Right kidney (tissue), 1 donor: ENCODE measurements at regions not wholly inside any gene's neighbourhood (a gene's known extent, or its start where the extent isn't known, plus 50 kb on each side); places are given as distances from the start of the nearest gene placed in this dataset.

Experiments used
- DNase-seq: peaks from one replicate; pipeline ENCODE4 v3.0.0-alpha.2; 2016

GRCh38 chr6:23445157-23445710 lies 680.8 kb upstream of the NRSN1 start:
- DNase-seq = no peak

DNA sequence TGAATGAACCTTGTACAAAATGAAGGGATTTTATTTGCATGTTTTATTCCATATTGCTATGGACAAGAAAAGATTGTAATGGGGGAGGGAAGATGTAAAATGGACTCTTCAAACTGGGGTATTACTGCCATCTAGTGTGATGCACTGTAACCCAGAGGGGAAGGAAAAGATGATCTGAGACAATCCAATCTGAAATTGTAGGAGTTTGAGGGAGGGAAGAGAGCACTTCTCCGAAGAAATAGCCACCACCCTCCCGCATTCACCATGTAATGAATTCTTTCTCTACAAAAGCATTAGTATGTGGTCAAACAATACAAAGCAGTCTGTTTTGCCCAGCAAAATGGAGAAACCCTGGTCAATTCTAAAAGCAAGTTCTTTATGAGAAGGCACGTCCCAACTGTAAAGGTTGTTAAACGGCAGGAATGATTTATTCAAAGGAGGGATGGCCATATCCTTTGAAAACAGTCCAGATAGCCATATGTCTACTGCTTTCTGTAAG lies 679.5 kb upstream of the NRSN1 start:
- peak; percentile 47 for DNase-seq

DNA sequence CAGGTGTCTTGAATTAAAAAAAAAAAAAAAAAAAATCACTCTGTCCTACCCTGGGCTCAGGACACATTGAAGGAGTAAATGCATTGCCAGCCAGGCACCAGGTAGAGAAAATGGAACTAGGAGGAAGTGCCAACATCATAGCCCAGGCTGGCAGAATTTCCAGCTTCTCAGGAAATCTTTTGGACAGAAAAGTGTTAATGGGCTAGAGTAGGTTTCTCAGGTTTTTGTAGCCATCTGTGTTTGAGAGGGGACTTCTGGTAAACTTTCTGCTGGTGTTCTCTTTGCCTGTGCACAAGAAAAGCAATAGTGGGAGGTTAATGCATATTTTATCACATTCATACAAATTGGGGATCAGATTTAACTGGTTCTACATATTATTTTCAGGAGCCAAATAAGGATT lies 678.3 kb upstream of the NRSN1 start:
- no peak for DNase-seq

DNA sequence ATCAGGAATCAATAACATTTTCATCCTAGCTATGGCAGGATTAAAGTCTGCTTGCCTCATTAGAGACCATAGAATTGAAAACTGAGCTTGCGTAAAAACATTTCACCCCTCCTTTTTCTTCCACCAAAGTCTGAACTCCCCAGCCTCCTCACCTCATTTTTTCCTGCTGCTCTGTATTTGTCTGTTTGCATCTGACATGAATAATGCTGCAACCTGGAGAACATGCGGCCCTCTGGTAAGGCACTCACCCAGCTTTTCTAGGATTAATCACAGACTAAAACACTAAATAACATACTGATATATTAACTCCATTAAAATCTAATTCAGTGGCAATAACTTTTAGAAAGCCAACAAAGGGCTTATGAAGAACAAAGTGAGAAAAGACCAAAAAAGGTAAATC lies 677.7 kb upstream of the NRSN1 start:
- no peak for DNase-seq

DNA sequence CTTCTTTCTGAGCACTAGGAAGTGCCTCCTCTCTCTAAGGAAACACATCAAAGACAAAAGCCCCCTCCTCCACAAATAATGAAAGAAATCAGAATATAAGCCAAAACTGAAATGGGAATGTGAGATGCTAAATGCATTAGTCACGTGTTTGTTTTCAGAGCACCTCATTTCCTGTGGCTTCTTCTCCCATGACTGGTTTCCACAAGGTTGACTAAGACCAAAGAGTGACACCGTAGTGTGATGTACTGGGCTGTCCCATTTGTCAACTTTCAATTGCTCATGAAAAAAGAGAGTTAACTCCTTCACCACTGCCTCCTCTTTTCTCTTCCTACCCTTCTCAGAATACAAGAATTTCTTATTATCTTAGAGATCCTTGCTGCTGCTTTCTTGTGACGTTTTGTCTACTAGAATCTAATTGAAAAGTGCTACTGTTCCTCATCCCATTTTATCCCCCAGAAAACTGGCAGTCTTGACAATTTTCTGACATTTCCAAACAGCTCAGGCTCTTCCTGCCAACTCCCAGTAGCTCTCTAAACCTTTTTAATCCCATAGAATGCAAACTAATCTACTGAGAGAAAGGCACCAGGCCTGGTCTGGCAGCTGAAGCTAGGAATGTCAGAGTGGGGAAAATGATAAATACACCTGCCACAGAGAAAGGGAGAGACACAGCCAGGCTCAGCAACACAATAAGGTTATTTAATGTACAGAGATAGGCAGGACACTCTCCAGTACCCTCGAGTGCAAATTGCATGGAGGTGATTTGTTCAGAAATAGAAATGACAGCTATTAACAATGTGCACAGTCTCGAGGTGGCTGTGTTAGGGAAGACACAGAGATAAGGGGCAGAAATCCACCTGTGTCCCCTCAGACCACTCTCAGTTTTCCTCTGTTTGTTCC lies 671.7 kb upstream of the NRSN1 start:
- no peak for DNase-seq

- no peak for DNase-seq
Measured at GRCh38 chr6:23455754-23456153, 670.3 kb upstream of the NRSN1 start.

- DNase-seq = no peak
Measured at GRCh38 chr6:23456396-23456795, 669.6 kb upstream of the NRSN1 start.

DNA sequence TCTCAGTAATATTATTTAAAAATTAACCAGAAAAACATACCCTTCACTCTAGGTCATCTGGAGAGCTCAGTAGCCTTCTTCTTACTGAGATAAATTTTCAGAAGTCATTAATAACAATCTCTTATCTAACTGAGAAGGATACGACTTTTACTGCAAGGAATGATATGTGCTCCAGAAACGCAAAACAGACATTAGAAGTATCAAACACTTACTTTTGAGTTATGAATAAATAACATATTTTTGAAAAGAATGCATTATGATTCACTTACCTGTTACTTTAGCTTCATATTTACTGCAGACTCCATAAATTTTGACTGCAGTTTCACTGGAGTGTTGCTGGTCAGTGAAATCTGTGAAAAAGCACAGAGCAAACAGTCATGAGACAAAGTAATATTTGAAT lies 668.7 kb upstream of the NRSN1 start:
- DNase-seq = no peak

- no peak for DNase-seq
Measured at GRCh38 chr6:23465912-23466311, 660.1 kb upstream of the NRSN1 start.

- no peak for DNase-seq
Measured at GRCh38 chr6:23477586-23477985, 648.4 kb upstream of the NRSN1 start.

- no peak for DNase-seq
Measured at GRCh38 chr6:23478312-23478711, 647.7 kb upstream of the NRSN1 start.

- DNase-seq = no peak
Measured at GRCh38 chr6:23483896-23484295, 642.1 kb upstream of the NRSN1 start.

DNA sequence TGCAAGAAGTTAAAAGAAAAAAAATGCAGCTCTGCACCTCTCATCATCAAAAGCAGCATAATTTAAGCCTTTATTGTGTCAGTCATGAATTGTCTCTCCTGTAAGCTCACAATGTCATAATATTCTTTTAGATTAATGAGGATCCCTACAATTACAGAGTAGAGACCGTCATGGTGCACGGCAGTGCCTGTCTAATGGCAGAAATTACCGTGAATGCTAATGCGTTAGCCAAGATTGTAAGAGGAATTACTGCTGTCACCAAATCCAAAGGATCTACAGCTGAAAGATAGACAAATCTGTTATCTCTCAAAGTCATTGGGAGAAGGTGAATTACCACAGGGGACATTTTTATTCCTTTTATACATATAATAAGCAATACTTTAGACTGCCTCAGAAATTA lies 631.6 kb upstream of the NRSN1 start:
- DNase-seq = no peak

DNA sequence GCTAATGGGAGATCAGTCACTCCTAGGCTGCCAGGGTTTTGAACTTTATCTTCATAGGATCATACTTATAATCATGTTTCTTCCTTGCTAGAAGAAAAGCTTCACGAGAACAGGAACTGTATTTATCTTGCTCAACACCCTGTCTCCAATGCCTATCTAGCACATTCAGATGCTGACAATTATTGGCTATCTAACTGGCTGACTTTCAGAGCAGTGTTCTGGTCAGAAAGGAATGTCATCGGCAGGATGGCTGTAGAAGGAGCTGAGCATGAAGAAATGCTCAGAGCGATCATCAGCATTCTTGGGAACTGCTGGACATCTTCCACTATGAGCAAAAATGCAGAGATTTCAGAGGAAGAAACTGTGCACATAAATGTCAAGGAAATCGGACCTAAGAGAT lies 628.0 kb upstream of the NRSN1 start:
- DNase-seq = peak; percentile 2

DNA sequence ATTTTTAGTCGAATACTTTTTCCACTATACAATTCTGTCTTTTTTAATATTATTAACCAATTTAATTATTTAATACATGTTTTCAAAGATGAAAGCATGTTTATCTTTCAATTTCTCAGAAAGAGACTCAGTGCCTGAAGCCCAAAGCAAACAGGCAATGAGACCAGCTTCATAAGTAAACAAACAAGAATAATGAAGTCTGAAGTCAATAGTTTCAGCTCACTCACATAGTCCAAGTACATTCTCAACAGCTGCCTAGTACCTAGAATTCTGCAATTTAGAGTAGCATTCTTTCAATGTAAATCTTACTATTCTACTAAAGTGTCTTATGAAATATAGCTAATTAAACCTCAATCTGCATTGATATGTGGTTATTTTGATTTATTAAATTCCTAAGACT lies 626.5 kb upstream of the NRSN1 start:
- no peak for DNase-seq

- DNase-seq = no peak
Measured at GRCh38 chr6:23503173-23503572, 622.8 kb upstream of the NRSN1 start.

DNA sequence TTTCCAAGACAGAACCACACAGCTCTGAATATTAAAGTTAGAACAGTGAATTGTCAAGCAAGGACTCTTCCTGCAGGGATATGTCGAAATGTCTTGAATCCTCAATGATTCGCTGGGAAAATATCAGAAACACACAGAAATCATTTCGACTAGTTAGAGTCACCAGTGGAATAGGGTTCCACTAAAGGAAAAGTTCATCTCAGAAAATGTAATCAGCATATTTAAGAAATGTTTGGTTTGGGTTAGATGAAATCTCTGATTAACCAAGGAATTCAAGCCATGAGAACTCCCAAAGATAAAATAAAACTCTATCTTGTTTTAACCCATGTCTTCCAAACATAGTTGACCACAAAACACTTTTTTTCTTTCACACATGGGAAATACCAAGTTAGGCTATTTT lies 621.0 kb upstream of the NRSN1 start:
- DNase-seq = no peak

DNA sequence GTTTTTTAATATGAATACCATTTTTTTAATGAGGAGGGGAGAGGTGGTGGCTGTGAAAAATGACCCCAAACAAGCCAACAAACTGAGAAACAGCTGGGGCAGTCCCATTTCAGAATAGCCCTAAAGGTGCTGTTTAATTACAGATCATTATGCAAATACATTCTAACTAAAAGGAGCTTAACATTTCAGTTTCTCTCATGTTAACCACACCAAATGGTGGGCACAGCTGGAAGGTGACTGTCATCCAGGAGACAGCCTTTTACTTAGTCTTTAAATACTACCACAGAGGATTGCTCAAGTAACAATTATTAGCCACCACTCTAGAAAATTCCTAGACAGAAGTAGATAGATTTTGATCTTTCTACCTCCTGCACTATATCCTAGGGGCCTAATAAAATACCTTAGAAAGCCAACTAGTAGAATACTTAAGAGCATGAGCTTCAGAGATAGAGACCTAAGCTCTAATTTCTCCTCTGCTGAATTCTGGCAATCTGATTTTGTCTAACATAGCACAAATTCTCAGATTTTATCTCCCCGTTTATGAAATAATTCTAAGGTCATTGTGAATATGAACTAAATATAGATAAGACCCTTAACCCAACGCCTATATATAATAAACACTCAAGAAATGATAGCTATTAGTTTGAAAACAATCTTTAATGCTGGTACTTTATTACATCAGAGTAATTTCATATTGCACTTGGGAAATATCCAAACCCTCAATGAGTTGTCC lies 615.1 kb upstream of the NRSN1 start:
- DNase-seq = no peak

DNA sequence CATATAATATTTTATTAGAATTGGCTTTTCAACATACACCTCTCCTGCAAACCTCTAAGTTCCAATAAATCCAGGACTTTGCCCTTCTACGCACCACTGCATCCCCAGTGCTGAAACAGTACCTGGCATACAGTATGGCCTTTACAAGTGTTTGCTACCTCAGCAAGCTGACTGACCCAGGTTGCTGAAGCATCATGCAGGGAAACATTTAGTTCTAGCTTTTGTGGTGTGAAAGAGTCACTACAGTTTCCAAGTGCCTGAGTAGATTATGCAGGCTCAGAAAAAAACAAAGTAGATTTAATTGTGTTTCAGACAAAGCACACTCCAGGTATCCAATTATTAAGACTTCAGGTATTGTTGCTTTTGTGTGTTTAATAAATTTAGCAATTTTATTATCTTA lies 614.2 kb upstream of the NRSN1 start:
- no peak for DNase-seq

DNA sequence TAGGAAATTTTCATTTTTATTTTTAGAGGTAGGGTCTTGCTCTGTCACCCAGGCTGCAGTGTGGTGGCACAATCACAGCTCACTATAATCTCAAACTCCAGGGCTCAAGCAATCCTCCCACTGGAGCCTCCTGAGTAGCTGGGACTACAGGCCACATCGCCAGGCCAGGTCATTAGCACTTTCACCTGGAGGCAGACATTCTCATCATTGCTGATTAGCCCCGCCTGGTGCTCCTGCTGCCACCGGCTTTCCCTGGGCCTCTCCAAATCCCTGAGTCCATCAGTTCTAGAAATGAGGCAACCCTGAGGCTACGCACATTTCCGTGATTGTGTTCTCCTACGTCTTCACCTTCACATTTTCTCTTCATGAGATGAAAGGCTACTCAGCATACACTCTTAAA lies 607.7 kb upstream of the NRSN1 start:
- DNase-seq = no peak

GRCh38 chr6:23522792-23523547 lies 603.0 kb upstream of the NRSN1 start:
- peak; percentile 10 for DNase-seq

DNA sequence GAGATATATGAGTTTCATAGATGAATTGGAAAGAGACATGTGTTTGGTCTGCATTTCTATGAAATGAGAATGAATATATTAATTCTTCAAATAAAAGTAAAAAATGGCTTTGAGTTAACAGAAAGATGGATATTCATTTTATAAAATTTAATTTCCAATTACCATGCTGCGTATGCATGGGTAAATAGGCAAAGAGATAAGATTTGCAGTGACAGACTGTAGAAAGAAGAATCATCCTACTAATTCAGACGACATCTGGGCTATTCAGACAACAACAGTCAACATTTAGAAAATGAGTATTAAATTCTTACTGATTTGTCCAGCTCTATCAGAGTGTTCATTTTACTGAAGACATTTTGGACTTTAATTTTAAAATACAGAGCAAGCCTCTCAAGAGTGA lies 602.2 kb upstream of the NRSN1 start:
- DNase-seq = no peak

DNA sequence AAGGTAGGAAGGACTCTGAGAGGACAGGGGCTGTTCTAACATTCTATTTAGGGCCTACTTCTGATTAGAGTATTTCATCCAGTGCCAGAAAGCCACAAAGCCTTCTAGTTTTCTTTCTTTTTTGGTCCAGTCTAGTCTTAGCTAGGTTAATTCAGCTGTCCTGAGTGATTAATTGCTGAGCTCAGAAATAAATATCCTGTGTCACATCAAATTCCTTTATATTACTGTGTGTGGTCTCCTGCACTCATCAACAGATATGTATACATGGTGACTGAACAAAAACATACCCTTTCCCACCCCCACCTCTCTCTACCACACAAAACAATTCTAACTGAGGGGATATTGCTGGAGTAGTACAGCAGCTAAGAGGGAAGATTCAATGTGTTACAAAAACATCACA lies 601.5 kb upstream of the NRSN1 start:
- no peak for DNase-seq
